ENCODE measurements at regions not wholly inside any gene's neighbourhood (a gene's known extent, or its start where the extent isn't known, plus 50 kb on each side); places are given as distances from the start of the nearest gene placed in this dataset.

DNA sequence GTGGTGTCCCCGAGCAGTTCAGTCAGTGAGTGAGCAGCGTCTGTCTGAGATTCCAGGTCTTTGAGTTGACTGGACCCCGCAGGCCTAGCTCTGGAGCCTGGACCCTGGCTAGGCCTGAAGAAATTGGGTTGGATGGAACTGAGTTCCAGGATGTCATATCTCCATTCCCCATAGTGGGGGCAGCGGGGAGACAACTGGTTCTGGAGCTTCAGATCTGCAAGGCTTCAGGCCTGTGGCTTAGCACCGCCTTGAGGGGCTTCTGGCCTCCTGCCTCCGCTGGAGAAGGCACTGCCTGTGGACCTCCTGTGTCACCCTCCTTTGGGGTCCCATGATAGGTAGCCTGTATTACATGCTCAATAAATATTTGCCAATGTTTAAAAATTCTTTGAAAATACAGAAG lies 288.4 kb upstream of the ID2 start:
- TF ChIP-seq EZH2 (IDR thresholded peaks at IDR 0.05; ENCODE audit: insufficient read depth, poor library complexity, severe bottlenecking): no peak
- no peak for TF ChIP-seq EZH2phosphoT487 (IDR thresholded peaks at IDR 0.05; ENCODE audit: insufficient read depth, low read depth)

Data from GM23248 (cell line).